Endothelial cell of umbilical vein (primary cell): ENCODE measurements at regions not wholly inside any gene's neighbourhood (a gene's known extent, or its start where the extent isn't known, plus 50 kb on each side); places are given as distances from the start of the nearest gene placed in this dataset.

Experiments
- BruUV-seq: library from RNA; stranded (reverse); fragments of 400-500 nt; replicated peaks from 2 replicates; lab custom pipeline; 2021; lab: Mats Ljungman, UMichigan
- CTCF ChIA-PET: fragments of 300-600, 350-600 bp; sonication (Branson Sonifier 250); formaldehyde crosslinking; loops from one replicate; lab custom pipeline; 2021; ENCODE audit warnings: antibody characterized with exemption, inconsistent platforms; lab: Charles Lee
- POLR2A ChIA-PET: fragments of 300-600, 350-600 bp; sonication (Branson Sonifier 250); formaldehyde crosslinking; loops from one replicate; lab custom pipeline; 2021; ENCODE audit warnings: antibody characterized with exemption, inconsistent platforms; lab: Charles Lee
- DNase-seq: peaks from one replicate; pipeline ENCODE4 v3.0.0-alpha.2; 2011; ENCODE audit warnings: low read depth, low spot score
- FAIRE-seq: peaks from 2 replicates; lab custom pipeline; 2011; peaks lifted over from hg19 to GRCh38; lab: Jason Lieb, UNC
- H2AFZ ChIP-seq: 2 replicates; pipeline ENCODE4 v1.6.0; 2012; ENCODE audit warnings: low read depth, low read length, control low read depth, inconsistent platforms
- H3K27ac ChIP-seq: 2 replicates; pipeline ENCODE4 v1.5.1; 2011; ENCODE audit warnings: low read depth, mild to moderate bottlenecking, control low read depth, low read length, moderate library complexity; ENCODE audit not compliant: insufficient read depth
- H3K27me3 ChIP-seq, 2 experiments: 2 replicates each; pipeline versions ENCODE4 v1.6.0 to v1.6.1; 2011; ENCODE audit warnings: low read length in 2 of 2, mixed read lengths in 1 of 2; ENCODE audit not compliant: control insufficient read depth in 2 of 2, insufficient read depth in 2 of 2
- H3K36me3 ChIP-seq, 2 experiments: 2 replicates in 1 of 2; 3 replicates in 1 of 2; pipeline ENCODE4 v1.5.1; 2011; ENCODE audit warnings: low read length in 2 of 2, mild to moderate bottlenecking in 1 of 2, moderate library complexity in 1 of 2; ENCODE audit not compliant: control insufficient read depth in 2 of 2, insufficient read depth in 2 of 2; ENCODE audit errors: extremely low read depth in 1 of 2
- H3K4me1 ChIP-seq: 3 replicates; pipeline ENCODE4 v1.5.1; 2011; ENCODE audit warnings: mild to moderate bottlenecking, low read length; ENCODE audit not compliant: control insufficient read depth, insufficient read depth; ENCODE audit errors: extremely low read depth
- H3K4me2 ChIP-seq: 2 replicates; pipeline ENCODE4 v1.6.1; 2011; ENCODE audit warnings: low read length, control low read depth, mixed read lengths; ENCODE audit not compliant: insufficient read depth
- H3K4me3 ChIP-seq, 3 experiments: fragments of 200-600 bp in 1 of 3; sonication (generic), shearing (Covaris generic) in 1 of 3; replicated peaks in 1 of 3; 2 replicates each; pipeline ENCODE4 v1.5.1; 2011 to 2016; ENCODE audit warnings: control low read depth in 3 of 3, low read length in 3 of 3, mild to moderate bottlenecking in 2 of 3, inconsistent platforms in 1 of 3, low read depth in 1 of 3, moderate library complexity in 1 of 3; ENCODE audit not compliant: insufficient read depth in 1 of 3
- H3K79me2 ChIP-seq: 2 replicates; pipeline ENCODE4 v1.6.0; 2012; ENCODE audit warnings: low read length, inconsistent platforms; ENCODE audit not compliant: control insufficient read depth, insufficient read depth
- H3K9ac ChIP-seq: replicated peaks from 2 replicates; pipeline ENCODE3; 2011; ENCODE audit warnings: low read length, control low read depth; ENCODE audit not compliant: insufficient read depth; ENCODE audit errors: extremely low read depth
- H3K9me1 ChIP-seq: replicated peaks from 3 replicates; pipeline ENCODE4 v1.6.0; 2011; ENCODE audit warnings: mild to moderate bottlenecking, low read length; ENCODE audit not compliant: control insufficient read depth, insufficient read depth; ENCODE audit errors: extremely low read depth
- H3K9me3 ChIP-seq: replicated peaks from 2 replicates; pipeline ENCODE4 v1.5.1; 2012; ENCODE audit warnings: low read length, inconsistent platforms; ENCODE audit not compliant: control insufficient read depth, insufficient read depth
- H4K20me1 ChIP-seq: replicated peaks from 2 replicates; pipeline ENCODE3; 2011; ENCODE audit warnings: mild to moderate bottlenecking, low read length; ENCODE audit not compliant: control insufficient read depth, insufficient read depth; ENCODE audit errors: extremely low read depth
- EZH2 ChIP-seq: IDR thresholded peaks from 2 replicates; pipeline ENCODE4 v1.6.1; 2012; ENCODE audit warnings: borderline replicate concordance, low read depth, mild to moderate bottlenecking, moderate library complexity, low read length, inconsistent platforms; ENCODE audit not compliant: severe bottlenecking
- FOS ChIP-seq: IDR thresholded peaks from 2 replicates; pipeline ENCODE4 v1.6.1; 2011; ENCODE audit warnings: mild to moderate bottlenecking, low read length, moderate library complexity, borderline replicate concordance; ENCODE audit not compliant: insufficient read depth
- GATA2 ChIP-seq: IDR thresholded peaks from 2 replicates; pipeline ENCODE4 v1.7.0; 2011; ENCODE audit warnings: low read depth, mild to moderate bottlenecking, moderate library complexity, mixed read lengths, low read length; ENCODE audit not compliant: insufficient read length, insufficient read depth
- JUN ChIP-seq: IDR thresholded peaks from 2 replicates; pipeline ENCODE4 v1.6.1; 2011; ENCODE audit warnings: borderline replicate concordance, low read depth; ENCODE audit not compliant: insufficient read length, insufficient read depth
- MYC ChIP-seq: IDR thresholded peaks from one replicate; pipeline ENCODE4 v1.6.1; 2011; ENCODE audit warnings: mild to moderate bottlenecking, low read depth, low read length
- POLR2A ChIP-seq: IDR thresholded peaks from 2 replicates; pipeline ENCODE4 v1.6.1; 2012; ENCODE audit warnings: low read depth, mild to moderate bottlenecking, control low read depth, low read length
- POLR2AphosphoS5 ChIP-seq: IDR thresholded peaks from 2 replicates; pipeline ENCODE4 v1.6.1; 2012; ENCODE audit warnings: low read depth, mild to moderate bottlenecking, control low read depth, low read length, moderate library complexity; ENCODE audit not compliant: insufficient read depth
- dilution Hi-C: fragments of 300-500 bp; cut with MboI; formaldehyde crosslinking; loops from one replicate; pipeline ENCODE4 v1.15.0; 2019; ENCODE audit warnings: low sequenced_read_pairs; ENCODE audit not compliant: extremely low pct_ligation_motif_present
- intact Hi-C: fragments of 100-400 bp; cut with micrococcal nuclease; formaldehyde crosslinking; loops from one replicate; pipeline ENCODE4 v1.10.0; 2022
- TF ChIP-seq, protein P1 (sequence below): IDR thresholded peaks from 2 replicates; pipeline ENCODE4 v1.6.1; 2011; ENCODE audit not compliant: insufficient read depth, insufficient read length
- TF ChIP-seq, protein P2 (sequence below), 2 donors: IDR thresholded peaks; 1 replicate in 1 of 2; 2 replicates in 1 of 2; pipeline ENCODE4 v1.5.1; 2011; ENCODE audit warnings: low read length in 2 of 2, mild to moderate bottlenecking in 2 of 2, moderate library complexity in 2 of 2, control low read depth in 1 of 2, inconsistent platforms in 1 of 2, low read depth in 1 of 2; ENCODE audit not compliant: insufficient read depth in 1 of 2; ENCODE audit errors: extremely low read depth in 1 of 2

DNA sequence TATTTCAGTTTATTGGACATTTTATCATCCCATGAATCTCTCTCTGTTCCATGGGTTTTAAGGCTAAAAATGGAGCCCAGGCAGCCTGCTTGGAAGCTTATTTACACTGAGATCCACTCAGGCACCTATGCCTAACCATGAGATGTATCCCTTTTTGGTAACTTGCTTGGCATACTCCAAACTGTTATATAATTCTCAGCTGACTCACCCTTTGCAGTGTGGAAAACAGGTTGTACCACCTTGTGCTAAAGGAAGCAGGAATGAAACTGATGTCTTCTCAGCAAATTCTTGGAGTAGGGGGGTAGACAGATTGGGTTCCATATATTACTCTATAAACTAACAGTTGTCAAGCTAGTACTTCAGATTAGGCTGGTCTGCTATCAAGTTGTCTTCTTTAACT lies 483.6 kb downstream of the KLF5 start:
- Histone ChIP-seq H3K4me1 (no peaks in the 10 kb centered on the region), H3K9ac (no peak overlapping the region), H3K4me3 (no peak overlapping the region), H2AFZ (no peak overlapping the region), H3K79me2 (no peaks in the 10 kb centered on the region), H3K36me3 (no peaks in the 10 kb centered on the region), H3K27me3 (no peaks in the 10 kb centered on the region), H4K20me1 (no peaks in the 10 kb centered on the region), H3K9me3 (no peaks in the 10 kb centered on the region), H3K27ac (no peak overlapping the region), H3K9me1 (no peaks in the 10 kb centered on the region), H3K4me2 (no peak overlapping the region)
- ChIA-PET CTCF (no interaction called here), POLR2A (no interaction called here)
- DNase-seq (no peak), FAIRE-seq (no peak)
- BruUV-seq: no TSS peak
- intact Hi-C loops (no loop called here), dilution Hi-C loops (no loop called here)
- TF ChIP-seq, protein P1, sequence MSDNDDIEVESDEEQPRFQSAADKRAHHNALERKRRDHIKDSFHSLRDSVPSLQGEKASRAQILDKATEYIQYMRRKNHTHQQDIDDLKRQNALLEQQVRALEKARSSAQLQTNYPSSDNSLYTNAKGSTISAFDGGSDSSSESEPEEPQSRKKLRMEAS: no peak
- TF ChIP-seq JUN: no peak

DNA sequence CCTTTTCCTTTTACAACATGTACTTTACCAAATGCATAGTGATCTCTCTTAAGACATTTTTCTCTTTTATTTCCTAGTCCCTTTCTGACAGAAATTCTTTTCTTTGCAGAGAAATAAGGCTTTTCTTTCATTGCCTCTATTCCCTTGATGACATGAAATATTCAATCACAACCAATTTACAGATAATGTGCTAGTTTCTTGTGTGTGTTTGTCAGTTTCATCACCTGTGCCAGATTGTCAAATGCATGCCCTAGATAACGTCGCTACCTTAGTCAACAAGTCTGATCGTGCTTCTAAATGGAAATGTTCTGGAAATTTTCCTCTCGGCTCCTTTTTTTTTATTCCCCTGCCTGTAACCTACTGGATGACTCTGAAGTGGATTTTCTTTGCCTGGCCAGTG lies 478.1 kb downstream of the KLF5 start:
- no peaks in the 10 kb centered on the region for H3K36me3 ChIP-seq
- no peak overlapping the region for H3K9ac ChIP-seq
- CTCF ChIA-PET: no interaction called here
- dilution Hi-C loops: no loop called here
- no peaks in the 10 kb centered on the region for H3K9me3 ChIP-seq
- intact Hi-C loops: no loop called here
- H3K4me1 ChIP-seq: no peaks in the 10 kb centered on the region
- BruUV-seq: no TSS peak
- FAIRE-seq (no peak), DNase-seq (no peak)
- H3K79me2 ChIP-seq: no peaks in the 10 kb centered on the region
- H3K4me3 ChIP-seq: no peak overlapping the region
- H3K9me1 ChIP-seq: no peaks in the 10 kb centered on the region
- H3K4me2 ChIP-seq: no peak overlapping the region
- no peak overlapping the region for H3K27ac ChIP-seq
- H2AFZ ChIP-seq: no peak overlapping the region
- POLR2A ChIA-PET: no interaction called here
- no peaks in the 10 kb centered on the region for H3K27me3 ChIP-seq
- H4K20me1 ChIP-seq: no peaks in the 10 kb centered on the region
- TF ChIP-seq POLR2AphosphoS5 (no peak), GATA2 (no peak), EZH2 (no peak), JUN (no peak), FOS (no peak), POLR2A (no peak), MYC (no peak)
- TF ChIP-seq, protein P1: no peak
- TF ChIP-seq, protein P2, sequence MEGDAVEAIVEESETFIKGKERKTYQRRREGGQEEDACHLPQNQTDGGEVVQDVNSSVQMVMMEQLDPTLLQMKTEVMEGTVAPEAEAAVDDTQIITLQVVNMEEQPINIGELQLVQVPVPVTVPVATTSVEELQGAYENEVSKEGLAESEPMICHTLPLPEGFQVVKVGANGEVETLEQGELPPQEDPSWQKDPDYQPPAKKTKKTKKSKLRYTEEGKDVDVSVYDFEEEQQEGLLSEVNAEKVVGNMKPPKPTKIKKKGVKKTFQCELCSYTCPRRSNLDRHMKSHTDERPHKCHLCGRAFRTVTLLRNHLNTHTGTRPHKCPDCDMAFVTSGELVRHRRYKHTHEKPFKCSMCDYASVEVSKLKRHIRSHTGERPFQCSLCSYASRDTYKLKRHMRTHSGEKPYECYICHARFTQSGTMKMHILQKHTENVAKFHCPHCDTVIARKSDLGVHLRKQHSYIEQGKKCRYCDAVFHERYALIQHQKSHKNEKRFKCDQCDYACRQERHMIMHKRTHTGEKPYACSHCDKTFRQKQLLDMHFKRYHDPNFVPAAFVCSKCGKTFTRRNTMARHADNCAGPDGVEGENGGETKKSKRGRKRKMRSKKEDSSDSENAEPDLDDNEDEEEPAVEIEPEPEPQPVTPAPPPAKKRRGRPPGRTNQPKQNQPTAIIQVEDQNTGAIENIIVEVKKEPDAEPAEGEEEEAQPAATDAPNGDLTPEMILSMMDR (IDR thresholded peaks at IDR 0.05; ENCODE audit: extremely low read depth in 1 of 2, insufficient read depth in 1 of 2, low read depth in 1 of 2, low read length in 2 of 2): no peak
